Mesenchymal stem cell (in vitro differentiated cells and primary cell): ENCODE measurements at regions not wholly inside any gene's neighbourhood (a gene's known extent, or its start where the extent isn't known, plus 50 kb on each side); places are given as distances from the start of the nearest gene placed in this dataset.

ENCODE experiments used
- DNase-seq: peaks from one replicate; pipeline ENCODE4 v3.0.0-alpha.2; 2013
- H2AFZ ChIP-seq: one replicate; pipeline ENCODE4 v1.6.1; 2013; ENCODE audit warnings: low read depth, mild to moderate bottlenecking, control low read depth, inconsistent platforms, low read length, moderate library complexity
- H2AK5ac ChIP-seq: 2 replicates; pipeline ENCODE4 v1.6.1; 2013; ENCODE audit warnings: low read length, moderate library complexity, mild to moderate bottlenecking, inconsistent platforms; ENCODE audit not compliant: severe bottlenecking
- H2BK120ac ChIP-seq: one replicate; pipeline ENCODE4 v1.6.1; 2013; ENCODE audit warnings: low read depth, mild to moderate bottlenecking, inconsistent platforms, low read length, moderate library complexity
- H2BK12ac ChIP-seq, 2 experiments: one replicate each; pipeline ENCODE4 v1.6.1; 2013; ENCODE audit warnings: inconsistent platforms in 2 of 2, low read length in 2 of 2, mild to moderate bottlenecking in 2 of 2, moderate library complexity in 2 of 2, control low read depth in 1 of 2
- H2BK15ac ChIP-seq: one replicate; pipeline ENCODE4 v1.6.1; 2013; ENCODE audit warnings: mild to moderate bottlenecking, low read depth, inconsistent platforms; ENCODE audit not compliant: poor library complexity, severe bottlenecking
- H2BK5ac ChIP-seq: 2 replicates; pipeline ENCODE4 v1.6.1; 2013; ENCODE audit warnings: low read depth, mild to moderate bottlenecking, low read length, control low read depth, inconsistent platforms; ENCODE audit not compliant: poor library complexity, severe bottlenecking
- H3K14ac ChIP-seq, 2 experiments: one replicate each; pipeline ENCODE4 v1.6.1; 2013; ENCODE audit warnings: inconsistent platforms in 2 of 2, low read length in 2 of 2, control low read depth in 1 of 2, mild to moderate bottlenecking in 1 of 2, moderate library complexity in 1 of 2
- H3K18ac ChIP-seq, 2 experiments: one replicate each; pipeline ENCODE4 v1.6.1; 2013; ENCODE audit warnings: inconsistent platforms in 2 of 2, low read length in 2 of 2, control low read depth in 1 of 2, low read depth in 1 of 2, mild to moderate bottlenecking in 1 of 2
- H3K23ac ChIP-seq, 2 experiments: one replicate each; pipeline ENCODE4 v1.6.1; 2013; ENCODE audit warnings: inconsistent platforms in 2 of 2, low read length in 2 of 2, mild to moderate bottlenecking in 2 of 2, moderate library complexity in 2 of 2, control low read depth in 1 of 2
- H3K27ac ChIP-seq: 2 replicates; pipeline ENCODE4 v1.5.1; 2013; ENCODE audit warnings: mild to moderate bottlenecking, moderate library complexity, low read length, control low read depth, inconsistent platforms; ENCODE audit not compliant: poor library complexity, severe bottlenecking
- H3K27me3 ChIP-seq, 2 experiments: 2 replicates each; pipeline versions ENCODE4 v1.6.1 to v1.7.0; 2013; ENCODE audit warnings: low read length in 2 of 2, mild to moderate bottlenecking in 2 of 2, moderate library complexity in 2 of 2, control low read depth in 1 of 2, inconsistent platforms in 1 of 2; ENCODE audit not compliant: control insufficient read depth in 1 of 2, insufficient read depth in 1 of 2
- H3K36me3 ChIP-seq, 2 experiments: 2 replicates each; pipeline versions ENCODE4 v1.6.1 to v1.7.0; 2013; ENCODE audit warnings: low read length in 2 of 2, control low read depth in 1 of 2, inconsistent platforms in 1 of 2, low read depth in 1 of 2, mild to moderate bottlenecking in 1 of 2; ENCODE audit not compliant: insufficient read depth in 2 of 2, control insufficient read depth in 1 of 2
- H3K4ac ChIP-seq, 2 experiments: one replicate each; pipeline ENCODE4 v1.6.1; 2013; ENCODE audit warnings: inconsistent platforms in 2 of 2, low read length in 2 of 2, mild to moderate bottlenecking in 2 of 2, moderate library complexity in 2 of 2, control low read depth in 1 of 2, low read depth in 1 of 2
- H3K4me1 ChIP-seq: 2 replicates; pipeline ENCODE4 v1.6.1; 2013; ENCODE audit warnings: low read depth, low read length, control low read depth; ENCODE audit not compliant: control insufficient read depth, insufficient read depth
- H3K4me2 ChIP-seq: 2 replicates; pipeline ENCODE4 v1.6.1; 2013; ENCODE audit warnings: low read length, mild to moderate bottlenecking, inconsistent platforms; ENCODE audit not compliant: poor library complexity, severe bottlenecking
- H3K4me3 ChIP-seq, 2 experiments: 2 replicates each; pipeline versions ENCODE4 v1.5.1 to v1.7.0; 2013; ENCODE audit warnings: low read length in 2 of 2, mild to moderate bottlenecking in 2 of 2, control low read depth in 1 of 2, low read depth in 1 of 2; ENCODE audit not compliant: insufficient read depth in 1 of 2
- H3K79me1 ChIP-seq: replicated peaks from 2 replicates; pipeline ENCODE4 v1.6.1; 2013; ENCODE audit warnings: mild to moderate bottlenecking, control low read depth, low read length, inconsistent platforms; ENCODE audit not compliant: poor library complexity, severe bottlenecking
- H3K9ac ChIP-seq: 2 replicates; pipeline ENCODE4 v1.7.0; 2013; ENCODE audit warnings: mild to moderate bottlenecking, low read length, moderate library complexity
- H3K9me3 ChIP-seq: 2 replicates; pipeline ENCODE4 v1.7.0; 2013; ENCODE audit warnings: mild to moderate bottlenecking, low read length; ENCODE audit not compliant: control insufficient read depth
- H4K8ac ChIP-seq: one replicate; pipeline ENCODE4 v1.6.1; 2013; ENCODE audit warnings: inconsistent platforms, mild to moderate bottlenecking, low read length, moderate library complexity
- H4K91ac ChIP-seq: one replicate; pipeline ENCODE4 v1.6.1; 2013; ENCODE audit warnings: mild to moderate bottlenecking, low read length, inconsistent platforms
- WGBS: methylation state at CpG from one replicate; pipeline ENCODE4 v1.1.7; 2013; ENCODE audit warnings: mixed read lengths; 5-methylcytosine and 5-hydroxymethylcytosine counted together

DNA sequence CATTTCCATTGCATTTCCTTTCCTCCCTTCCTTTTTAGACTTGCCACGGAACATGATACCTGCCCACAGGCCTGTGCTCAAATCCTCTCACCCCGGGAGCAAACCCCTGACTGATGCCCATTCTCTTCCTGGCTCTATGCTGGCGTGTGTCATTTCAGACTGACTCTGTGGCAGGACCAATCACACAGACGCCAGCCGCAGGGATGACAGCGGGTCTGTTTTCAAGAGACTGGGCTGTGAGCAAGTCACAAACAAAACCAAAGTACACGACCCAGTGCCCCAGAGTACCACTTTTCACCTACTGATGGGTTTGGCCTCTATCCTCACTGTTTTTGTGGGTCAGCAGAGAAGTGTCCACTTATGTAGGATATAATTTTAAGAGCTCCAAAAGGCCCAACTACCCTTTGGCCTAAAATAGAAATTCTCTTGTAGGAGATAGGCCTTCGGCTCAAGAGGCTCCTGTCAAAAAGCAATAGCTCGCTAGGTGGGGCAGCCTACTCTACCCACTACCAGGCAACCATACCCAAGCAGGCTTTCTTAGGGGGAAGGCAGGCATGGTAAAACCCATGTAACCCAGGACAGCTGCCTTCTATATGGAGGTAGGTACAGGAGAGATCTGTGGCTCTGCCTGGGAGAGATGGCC lies 215.7 kb downstream of the CDC5L start:
- Histone ChIP-seq H3K4me3 (no peak overlapping the region), H3K4me1 (peaks cover 2% of the 10 kb centered on the region), H2BK120ac (no peak overlapping the region), H2BK5ac (no peak overlapping the region), H3K9me3 (no peaks in the 10 kb centered on the region), H3K9ac (no peak overlapping the region), H3K27me3 (peaks cover 0 to 28% of the 10 kb centered on the region in 2 experiments), H3K36me3 (no peaks in the 10 kb centered on the region), H3K4me2 (no peak overlapping the region), H2BK15ac (no peak overlapping the region), H3K18ac (no peak overlapping the region), H4K91ac (no peak overlapping the region), H2AFZ (no peak overlapping the region), H3K27ac (no peak overlapping the region), H3K4ac (no peak overlapping the region), H3K23ac (no peak overlapping the region), H2BK12ac (no peak overlapping the region), H3K79me1 (no peaks in the 10 kb centered on the region), H4K8ac (no peak overlapping the region), H3K14ac (no peak overlapping the region), H2AK5ac (no peak overlapping the region)
- DNase-seq: no peak
- 73% methylated on average over 8 of the region's 9 CpGs for WGBS

DNA sequence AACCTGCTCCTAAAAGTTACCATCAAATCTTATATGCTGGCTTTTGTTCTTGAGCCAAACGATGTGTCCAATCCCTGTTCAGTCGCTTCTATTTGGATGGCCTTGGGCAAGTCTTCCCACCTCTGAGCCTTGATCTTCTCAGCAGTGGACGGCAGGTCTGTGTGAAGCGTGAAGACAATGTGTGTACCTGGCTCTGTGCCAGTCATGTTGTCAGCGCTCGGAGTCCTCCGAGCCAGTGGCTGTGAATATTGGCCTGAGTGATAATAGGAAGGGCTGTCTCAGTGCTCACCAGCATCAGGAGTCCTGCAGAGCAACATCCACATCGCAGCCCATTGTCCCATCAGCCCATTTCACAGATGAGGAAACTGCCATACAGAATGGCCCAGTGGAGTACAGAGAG lies 219.0 kb downstream of the CDC5L start:
- Histone ChIP-seq H3K14ac (no peak overlapping the region), H3K27ac (no peak overlapping the region), H3K4ac (no peak overlapping the region), H2BK15ac (no peak overlapping the region), H2AFZ (no peak overlapping the region), H2AK5ac (no peak overlapping the region), H2BK5ac (no peak overlapping the region), H3K27me3 (peaks cover 0 to 37% of the 10 kb centered on the region in 2 experiments), H2BK120ac (no peak overlapping the region), H3K23ac (no peak overlapping the region), H3K9me3 (no peaks in the 10 kb centered on the region), H2BK12ac (no peak overlapping the region), H3K79me1 (no peaks in the 10 kb centered on the region), H3K9ac (no peak overlapping the region), H3K4me2 (no peak overlapping the region), H4K8ac (no peak overlapping the region), H3K18ac (no peak overlapping the region), H4K91ac (no peak overlapping the region), H3K4me3 (no peak overlapping the region), H3K4me1 (no peaks in the 10 kb centered on the region), H3K36me3 (no peaks in the 10 kb centered on the region)
- WGBS: 93% methylated on average over 7 of the region's 8 CpGs
- DNase-seq: no peak

- H3K4me2 ChIP-seq: no peak overlapping the region
- 67% methylated on average over 3 of the region's 6 CpGs for WGBS
- H3K18ac ChIP-seq: no peak overlapping the region
- DNase-seq: no peak
- H2AK5ac ChIP-seq: no peak overlapping the region
- H4K8ac ChIP-seq: no peak overlapping the region
- no peak overlapping the region for H4K91ac ChIP-seq
- no peak overlapping the region for H3K4me3 ChIP-seq
- no peak overlapping the region for H3K4ac ChIP-seq
- no peak overlapping the region for H2BK5ac ChIP-seq
- no peak overlapping the region for H3K14ac ChIP-seq
- H3K27ac ChIP-seq: no peak overlapping the region
- H3K36me3 ChIP-seq: no peaks in the 10 kb centered on the region
- H3K79me1 ChIP-seq: no peaks in the 10 kb centered on the region
- H2AFZ ChIP-seq: no peak overlapping the region
- no peaks in the 10 kb centered on the region for H3K4me1 ChIP-seq
- H2BK12ac ChIP-seq: no peak overlapping the region
- peaks cover 0 to 37% of the 10 kb centered on the region in 2 experiments for H3K27me3 ChIP-seq
- no peak overlapping the region for H2BK120ac ChIP-seq
- no peak overlapping the region for H3K9ac ChIP-seq
- H3K9me3 ChIP-seq: no peaks in the 10 kb centered on the region
- H2BK15ac ChIP-seq: no peak overlapping the region
- H3K23ac ChIP-seq: no peak overlapping the region
These were observed 219.5 kb downstream of the CDC5L start for GRCh38 chr6:44606976-44607375.

- Histone ChIP-seq H3K79me1 (no peaks in the 10 kb centered on the region), H2BK15ac (no peak overlapping the region), H3K27me3 (peaks cover 0 to 30% of the 10 kb centered on the region in 2 experiments), H3K36me3 (no peaks in the 10 kb centered on the region), H3K9me3 (no peaks in the 10 kb centered on the region), H3K4me3 (no peak overlapping the region), H4K91ac (no peak overlapping the region), H3K27ac (no peak overlapping the region), H2AFZ (no peak overlapping the region), H3K4me2 (no peak overlapping the region), H2AK5ac (no peak overlapping the region), H2BK120ac (no peak overlapping the region), H3K9ac (no peak overlapping the region), H2BK5ac (no peak overlapping the region), H3K4me1 (no peaks in the 10 kb centered on the region), H4K8ac (no peak overlapping the region), H3K23ac (no peak overlapping the region), H2BK12ac (no peak overlapping the region), H3K4ac (no peak overlapping the region), H3K18ac (no peak overlapping the region), H3K14ac (no peak overlapping the region)
- WGBS: 93% methylated on average over 4 of the region's 4 CpGs
- no peak for DNase-seq
These were observed 220.7 kb downstream of the CDC5L start for GRCh38 chr6:44608175-44608574.
